ENCODE measurements at regions not wholly inside any gene's neighbourhood (a gene's known extent, or its start where the extent isn't known, plus 50 kb on each side); places are given as distances from the start of the nearest gene placed in this dataset.

GRCh38 chr18:62442391-62442790 is 80.4 kb upstream of the ZCCHC2 start:
- H3K4me3 ChIP-seq (ENCODE audit: low read depth, low read length): no peak overlapping the region
- no peak for TF ChIP-seq CTCF (IDR thresholded peaks at IDR 0.05; ENCODE audit: insufficient read depth, low read length, missing control alignments)
- ChIA-PET CTCF (no interaction called here), POLR2A (no interaction called here)
- DNase-seq (ENCODE audit: low read depth, low spot score): no peak

GRCh38 chr18:62445386-62445917 is 77.4 kb upstream of the ZCCHC2 start:
- H3K4me3 ChIP-seq (ENCODE audit: low read depth, low read length): no peak overlapping the region
- no peak for DNase-seq (ENCODE audit: low read depth, low spot score)
- CTCF ChIA-PET: interaction anchor here (1.3 to 2.5 kb wide), 2 partner anchors 20 to 24 kb away, joined by 4 to 13 read pairs; no protein-coding TSS in a partner anchor
- POLR2A ChIA-PET: no interaction called here
- no peak for TF ChIP-seq CTCF (IDR thresholded peaks at IDR 0.05; ENCODE audit: insufficient read depth, low read length, missing control alignments)

- TF ChIP-seq CTCF (IDR thresholded peaks at IDR 0.05; ENCODE audit: insufficient read depth, low read length, missing control alignments): no peak
- H3K4me3 ChIP-seq (ENCODE audit: low read depth, low read length): no peak overlapping the region
- DNase-seq (ENCODE audit: low read depth, low spot score): no peak
- POLR2A ChIA-PET: no interaction called here
- CTCF ChIA-PET: no interaction called here
Observed at GRCh38 chr18:62446511-62446910, 76.3 kb upstream of the ZCCHC2 start.

- POLR2A ChIA-PET: no interaction called here
- no peak for TF ChIP-seq CTCF (IDR thresholded peaks at IDR 0.05; ENCODE audit: insufficient read depth, low read length, missing control alignments)
- no peak for DNase-seq (ENCODE audit: low read depth, low spot score)
- H3K4me3 ChIP-seq (ENCODE audit: low read depth, low read length): no peak overlapping the region
- CTCF ChIA-PET: no interaction called here
Observed at GRCh38 chr18:62447652-62448051, 75.2 kb upstream of the ZCCHC2 start.

GRCh38 chr18:62448426-62448825 is 74.4 kb upstream of the ZCCHC2 start:
- TF ChIP-seq CTCF (IDR thresholded peaks at IDR 0.05; ENCODE audit: insufficient read depth, low read length, missing control alignments): no peak
- DNase-seq (ENCODE audit: low read depth, low spot score): no peak
- ChIA-PET POLR2A (no interaction called here), CTCF (no interaction called here)
- H3K4me3 ChIP-seq (ENCODE audit: low read depth, low read length): no peak overlapping the region

- CTCF ChIA-PET: no interaction called here
- no peak for TF ChIP-seq CTCF (IDR thresholded peaks at IDR 0.05; ENCODE audit: insufficient read depth, low read length, missing control alignments)
Observed at GRCh38 chr18:62449490-62450104, 73.2 kb upstream of the ZCCHC2 start.

More at GRCh38 chr18:62449490-62450104, 73.2 kb upstream of the ZCCHC2 start:
- no peak overlapping the region for H3K4me3 ChIP-seq (ENCODE audit: low read depth, low read length)
- DNase-seq (ENCODE audit: low read depth, low spot score): no peak
- POLR2A ChIA-PET: no interaction called here
